OCI-LY1 (cell line): ENCODE measurements at regions not wholly inside any gene's neighbourhood (a gene's known extent, or its start where the extent isn't known, plus 50 kb on each side); places are given as distances from the start of the nearest gene placed in this dataset.

Experiments used
- H2AFZ ChIP-seq: fragments of 200-600 bp; sonication (generic), shearing (Covaris generic); 2 replicates; pipeline ENCODE4 v1.6.0; 2014; ENCODE audit warnings: antibody characterized with exemption, mild to moderate bottlenecking, low read length
- H3F3A ChIP-seq: fragments of 200-600 bp; sonication (generic), shearing (Covaris generic); 2 replicates; pipeline ENCODE4 v1.6.0; 2014; ENCODE audit warnings: mild to moderate bottlenecking, antibody characterized with exemption, low read length, moderate library complexity; ENCODE audit not compliant: insufficient read depth
- H3K27ac ChIP-seq: fragments of 200-600 bp; sonication (generic); 2 replicates; pipeline ENCODE4 v1.5.1; 2014; ENCODE audit warnings: low read length, mixed run types, mild to moderate bottlenecking, low read depth; ENCODE audit not compliant: poor library complexity, severe bottlenecking
- H3K27me3 ChIP-seq: fragments of 200-600 bp; sonication (generic); 2 replicates; pipeline ENCODE4 v1.6.0; 2014; ENCODE audit warnings: antibody characterized with exemption, mild to moderate bottlenecking, low read length, moderate library complexity; ENCODE audit not compliant: insufficient read depth
- H3K36me3 ChIP-seq: fragments of 200-600 bp; sonication (generic); 2 replicates; pipeline ENCODE4 v1.6.1; 2014; ENCODE audit warnings: mild to moderate bottlenecking, antibody characterized with exemption, low read length, moderate library complexity, mixed read lengths; ENCODE audit not compliant: insufficient read depth
- H3K4me1 ChIP-seq: fragments of 200-600 bp; sonication (generic); 2 replicates; pipeline ENCODE4 v1.5.1; 2014; ENCODE audit warnings: mild to moderate bottlenecking, low read length, moderate library complexity; ENCODE audit not compliant: insufficient read depth, severe bottlenecking
- H3K4me2 ChIP-seq: fragments of 200-600 bp; sonication (generic), shearing (Covaris generic); 2 replicates; pipeline ENCODE4 v1.6.1; 2014; ENCODE audit warnings: low read length
- H3K4me3 ChIP-seq: fragments of 200-600 bp; sonication (generic); 2 replicates; pipeline ENCODE4 v1.5.1; 2014; ENCODE audit warnings: low read length, low read depth, mild to moderate bottlenecking, mixed read lengths; ENCODE audit not compliant: poor library complexity, severe bottlenecking
- H3K79me2 ChIP-seq: fragments of 200-600 bp; shearing (Covaris generic); 2 replicates; pipeline ENCODE4 v1.6.1; 2016; ENCODE audit warnings: mixed run types, low read length, mixed read lengths; ENCODE audit not compliant: insufficient read depth
- H3K9ac ChIP-seq: fragments of 200-600 bp; sonication (generic), shearing (Covaris generic); 2 replicates; pipeline ENCODE4 v1.6.1; 2014; ENCODE audit warnings: mild to moderate bottlenecking, low read length, mixed read lengths
- H3K9me2 ChIP-seq: fragments of 200-600 bp; sonication (generic), shearing (Covaris generic); 2 replicates; pipeline ENCODE4 v1.6.1; 2014; ENCODE audit warnings: low read depth, mild to moderate bottlenecking, low read length, mixed read lengths
- H3K9me3 ChIP-seq: fragments of 200-600 bp; shearing (Covaris generic); 2 replicates; pipeline ENCODE4 v1.6.1; 2014; ENCODE audit warnings: low read length, mixed read lengths
- H4K20me1 ChIP-seq: fragments of 200-600 bp; sonication (generic), shearing (Covaris generic); 2 replicates; pipeline ENCODE4 v1.6.0; 2016; ENCODE audit warnings: mild to moderate bottlenecking, low read length; ENCODE audit not compliant: insufficient read depth
- EZH2 ChIP-seq: fragments of 200-600 bp; sonication (generic), shearing (Covaris generic); IDR thresholded peaks from 2 replicates; pipeline ENCODE4 v1.8.0; 2017; ENCODE audit warnings: borderline replicate concordance, mixed run types, mild to moderate bottlenecking, antibody characterized with exemption, low read length, moderate library complexity, mixed read lengths
- TF ChIP-seq, protein P1 (sequence below): fragments of 200-600 bp; sonication (generic), shearing (Covaris generic); IDR thresholded peaks from 2 replicates; pipeline ENCODE4 v1.5.1; 2017; ENCODE audit warnings: mild to moderate bottlenecking, antibody characterized with exemption, low read length, moderate library complexity, mixed read lengths

DNA sequence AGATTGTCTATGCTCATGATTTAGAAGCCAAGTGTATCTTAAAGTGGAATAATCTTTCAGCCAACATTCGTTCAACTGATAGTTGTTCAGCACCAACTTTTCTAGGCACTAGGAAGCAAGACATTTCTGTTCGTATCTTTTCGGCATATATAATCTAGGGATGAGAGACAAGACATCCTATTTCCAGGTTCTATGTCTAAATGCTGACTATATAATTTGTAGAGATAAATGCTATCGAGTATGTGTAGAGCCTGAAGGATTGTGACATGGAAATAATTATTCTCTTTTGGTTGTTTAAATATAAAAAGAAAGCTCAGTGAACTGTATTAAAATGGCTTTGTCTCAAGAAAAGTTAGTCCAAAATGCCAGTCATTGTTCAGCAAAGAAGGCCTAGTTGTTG is 371.6 kb downstream of the DOK5 start:
- no peaks in the 10 kb centered on the region for H3K27me3 ChIP-seq
- no peaks in the 10 kb centered on the region for H4K20me1 ChIP-seq
- no peak overlapping the region for H2AFZ ChIP-seq
- H3K9ac ChIP-seq = no peak overlapping the region
- no peak overlapping the region for H3K4me3 ChIP-seq
- H3K4me1 ChIP-seq = no peaks in the 10 kb centered on the region
- no peak for TF ChIP-seq EZH2
- TF ChIP-seq, protein P1, sequence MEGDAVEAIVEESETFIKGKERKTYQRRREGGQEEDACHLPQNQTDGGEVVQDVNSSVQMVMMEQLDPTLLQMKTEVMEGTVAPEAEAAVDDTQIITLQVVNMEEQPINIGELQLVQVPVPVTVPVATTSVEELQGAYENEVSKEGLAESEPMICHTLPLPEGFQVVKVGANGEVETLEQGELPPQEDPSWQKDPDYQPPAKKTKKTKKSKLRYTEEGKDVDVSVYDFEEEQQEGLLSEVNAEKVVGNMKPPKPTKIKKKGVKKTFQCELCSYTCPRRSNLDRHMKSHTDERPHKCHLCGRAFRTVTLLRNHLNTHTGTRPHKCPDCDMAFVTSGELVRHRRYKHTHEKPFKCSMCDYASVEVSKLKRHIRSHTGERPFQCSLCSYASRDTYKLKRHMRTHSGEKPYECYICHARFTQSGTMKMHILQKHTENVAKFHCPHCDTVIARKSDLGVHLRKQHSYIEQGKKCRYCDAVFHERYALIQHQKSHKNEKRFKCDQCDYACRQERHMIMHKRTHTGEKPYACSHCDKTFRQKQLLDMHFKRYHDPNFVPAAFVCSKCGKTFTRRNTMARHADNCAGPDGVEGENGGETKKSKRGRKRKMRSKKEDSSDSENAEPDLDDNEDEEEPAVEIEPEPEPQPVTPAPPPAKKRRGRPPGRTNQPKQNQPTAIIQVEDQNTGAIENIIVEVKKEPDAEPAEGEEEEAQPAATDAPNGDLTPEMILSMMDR = no peak
- H3K27ac ChIP-seq = no peak overlapping the region
- no peaks in the 10 kb centered on the region for H3K36me3 ChIP-seq
- no peak overlapping the region for H3K4me2 ChIP-seq
- no peaks in the 10 kb centered on the region for H3K9me2 ChIP-seq
- no peaks in the 10 kb centered on the region for H3K79me2 ChIP-seq
- H3F3A ChIP-seq = no peaks in the 10 kb centered on the region
- H3K9me3 ChIP-seq = no peaks in the 10 kb centered on the region

- no peak overlapping the region for H3K4me2 ChIP-seq
- no peaks in the 10 kb centered on the region for H4K20me1 ChIP-seq
- no peaks in the 10 kb centered on the region for H3K36me3 ChIP-seq
- no peaks in the 10 kb centered on the region for H3F3A ChIP-seq
- no peak overlapping the region for H3K27ac ChIP-seq
- no peaks in the 10 kb centered on the region for H3K9me3 ChIP-seq
- no peak overlapping the region for H3K9ac ChIP-seq
- TF ChIP-seq, protein P1 = no peak
- no peak for TF ChIP-seq EZH2
- no peak overlapping the region for H2AFZ ChIP-seq
- H3K4me3 ChIP-seq = no peak overlapping the region
- no peaks in the 10 kb centered on the region for H3K9me2 ChIP-seq
- H3K27me3 ChIP-seq = no peaks in the 10 kb centered on the region
- no peaks in the 10 kb centered on the region for H3K4me1 ChIP-seq
- H3K79me2 ChIP-seq = no peaks in the 10 kb centered on the region
These were observed 369.0 kb downstream of the DOK5 start for GRCh38 chr20:54844346-54844745.

- Histone ChIP-seq H2AFZ (no peak overlapping the region), H3K79me2 (no peaks in the 10 kb centered on the region), H3K4me2 (no peak overlapping the region), H3K27ac (no peak overlapping the region), H4K20me1 (no peaks in the 10 kb centered on the region), H3K4me3 (no peak overlapping the region), H3K4me1 (no peaks in the 10 kb centered on the region), H3K9me3 (no peaks in the 10 kb centered on the region), H3K9ac (no peak overlapping the region), H3K36me3 (no peaks in the 10 kb centered on the region), H3K27me3 (no peaks in the 10 kb centered on the region), H3K9me2 (no peaks in the 10 kb centered on the region), H3F3A (no peaks in the 10 kb centered on the region)
- no peak for TF ChIP-seq EZH2
- TF ChIP-seq, protein P1 = no peak
These were observed 368.5 kb downstream of the DOK5 start for GRCh38 chr20:54843865-54844264.
